ENCODE measurements at regions not wholly inside any gene's neighbourhood (a gene's known extent, or its start where the extent isn't known, plus 50 kb on each side); places are given as distances from the start of the nearest gene placed in this dataset.

GRCh38 chr9:135212961-135213360 lies 125.5 kb downstream of the OLFM1 start:
- Histone ChIP-seq H3K27ac (no peak overlapping the region), H3K4me1 (no peaks in the 10 kb centered on the region), H3K27me3 (no peaks in the 10 kb centered on the region), H3K4me3 (no peak overlapping the region), H3K36me3 (no peaks in the 10 kb centered on the region), H3K9me3 (no peaks in the 10 kb centered on the region)
- no peak for TF ChIP-seq POLR2A (IDR thresholded peaks at IDR 0.05)
- TF ChIP-seq CTCF (IDR thresholded peaks at IDR 0.05): no peak
- WGBS (ENCODE audit: insufficient coverage, low coverage, low lambda C conversion rate, missing lambda C conversion rate): no CpG with 5 or more reads among the region's 5 CpGs
- peak in 3 of 4 donors; percentile 14 to 30 (median 16) for ATAC-seq
- intact Hi-C loops (cut with DNase I): no loop called here
- DNase-seq: peak in 2 of 3 donors; percentile 9 to 39

GRCh38 chr9:135213566-135213965 lies 126.1 kb downstream of the OLFM1 start:
- TF ChIP-seq CTCF (IDR thresholded peaks at IDR 0.05): no peak
- no peak for TF ChIP-seq POLR2A (IDR thresholded peaks at IDR 0.05)
- Histone ChIP-seq H3K4me1 (no peaks in the 10 kb centered on the region), H3K27ac (no peak overlapping the region), H3K36me3 (no peaks in the 10 kb centered on the region), H3K9me3 (no peaks in the 10 kb centered on the region), H3K27me3 (no peaks in the 10 kb centered on the region), H3K4me3 (no peak overlapping the region)
- DNase-seq (peak in 1 of 3 donors; percentile 15), ATAC-seq (no peak)
- 54% methylated on average over 6 of the region's 9 CpGs for WGBS (ENCODE audit: insufficient coverage, low coverage, low lambda C conversion rate, missing lambda C conversion rate)
- intact Hi-C loops (cut with DNase I): no loop called here

- no peak overlapping the region for H3K27ac ChIP-seq
- intact Hi-C loops (cut with DNase I): no loop called here
- no peak overlapping the region for H3K4me3 ChIP-seq
- WGBS (ENCODE audit: insufficient coverage, low coverage, low lambda C conversion rate, missing lambda C conversion rate): 76% methylated on average over 14 of the region's 19 CpGs
- no peaks in the 10 kb centered on the region for H3K4me1 ChIP-seq
- TF ChIP-seq POLR2A (IDR thresholded peaks at IDR 0.05): no peak
- no peak for TF ChIP-seq CTCF (IDR thresholded peaks at IDR 0.05)
- H3K36me3 ChIP-seq: no peaks in the 10 kb centered on the region
- DNase-seq (peak in 2 of 3 donors; percentile 3 to 23), ATAC-seq (no peak)
- no peaks in the 10 kb centered on the region for H3K27me3 ChIP-seq
- no peaks in the 10 kb centered on the region for H3K9me3 ChIP-seq
Observed at GRCh38 chr9:135214054-135214640, 126.7 kb downstream of the OLFM1 start.

- Histone ChIP-seq H3K27ac (no peak overlapping the region), H3K27me3 (no peaks in the 10 kb centered on the region), H3K4me3 (no peak overlapping the region), H3K4me1 (no peaks in the 10 kb centered on the region), H3K9me3 (no peaks in the 10 kb centered on the region), H3K36me3 (no peaks in the 10 kb centered on the region)
- intact Hi-C loops (cut with DNase I): no loop called here
- no peak for ATAC-seq
- DNase-seq: peak in 2 of 3 donors; percentile 9 to 42
- 76% methylated on average over 10 of the region's 11 CpGs for WGBS (ENCODE audit: insufficient coverage, low coverage, low lambda C conversion rate, missing lambda C conversion rate)
- TF ChIP-seq CTCF (IDR thresholded peaks at IDR 0.05) (no peak), POLR2A (IDR thresholded peaks at IDR 0.05) (no peak)
Observed at GRCh38 chr9:135214706-135215105, 127.2 kb downstream of the OLFM1 start.

All from right lobe of liver (tissue), 6 donors.